Activated CD8-positive, alpha-beta memory T cell treated with anti-CD3 and anti-CD28 coated beads for 1 hour (primary cell): ENCODE measurements at regions not wholly inside any gene's neighbourhood (a gene's known extent, or its start where the extent isn't known, plus 50 kb on each side); places are given as distances from the start of the nearest gene placed in this dataset.
"Not testable (repeated sequence)": the region's sequence is repeated elsewhere in the genome, so short reads cannot be mapped to it uniquely, and the experiment has no call there.

Experiments used
- DNase-seq, 2 donors: peaks; one replicate each; pipeline ENCODE4 v3.0.0-alpha.2; 2020; ENCODE audit warnings: low read depth in 1 of 2; ENCODE audit errors: extremely low read depth in 1 of 2

GRCh38 chr12:131445795-131446194 lies 265.1 kb upstream of the SFSWAP start:
- DNase-seq, result no peak

GRCh38 chr12:131447636-131448035 lies 263.3 kb upstream of the SFSWAP start:
- DNase-seq, result not testable (repeated sequence)

- no peak for DNase-seq
Measured at GRCh38 chr12:131448254-131448795, 262.6 kb upstream of the SFSWAP start.

GRCh38 chr12:131449027-131449426 lies 261.9 kb upstream of the SFSWAP start:
- no peak for DNase-seq

GRCh38 chr12:131452444-131452860 lies 258.4 kb upstream of the SFSWAP start:
- no peak for DNase-seq

- no peak for DNase-seq
Measured at GRCh38 chr12:131454418-131455217, 256.3 kb upstream of the SFSWAP start.

GRCh38 chr12:131455218-131455506 lies 255.7 kb upstream of the SFSWAP start:
- DNase-seq, result no peak

GRCh38 chr12:131455581-131456110 lies 255.2 kb upstream of the SFSWAP start:
- DNase-seq, result no peak

- DNase-seq, result no peak
Measured at GRCh38 chr12:131456301-131457027, 254.4 kb upstream of the SFSWAP start.

- DNase-seq, result no peak
Measured at GRCh38 chr12:131457028-131457310, 253.9 kb upstream of the SFSWAP start.

GRCh38 chr12:131457331-131458047 lies 253.4 kb upstream of the SFSWAP start:
- DNase-seq, result no peak

- DNase-seq, result no peak
Measured at GRCh38 chr12:131458048-131458374, 252.9 kb upstream of the SFSWAP start.

GRCh38 chr12:131458931-131459772 lies 251.7 kb upstream of the SFSWAP start:
- no peak for DNase-seq

GRCh38 chr12:131459773-131460365 lies 251.0 kb upstream of the SFSWAP start:
- no peak for DNase-seq

GRCh38 chr12:131460520-131460919 lies 250.4 kb upstream of the SFSWAP start:
- DNase-seq, result no peak

GRCh38 chr12:131461096-131461495 lies 249.8 kb upstream of the SFSWAP start:
- DNase-seq, result no peak

- DNase-seq, result no peak
Measured at GRCh38 chr12:131463174-131463573, 247.7 kb upstream of the SFSWAP start.

- no peak for DNase-seq
Measured at GRCh38 chr12:131464081-131464480, 246.8 kb upstream of the SFSWAP start.

GRCh38 chr12:131466306-131466705 lies 244.6 kb upstream of the SFSWAP start:
- DNase-seq, result no peak

GRCh38 chr12:131466932-131467331 lies 244.0 kb upstream of the SFSWAP start:
- no peak for DNase-seq
